Posterior vena cava (tissue), 2 donors: ENCODE measurements at regions not wholly inside any gene's neighbourhood (a gene's known extent, or its start where the extent isn't known, plus 50 kb on each side); places are given as distances from the start of the nearest gene placed in this dataset.

Experiments used
- DNase-seq: peaks from one replicate; pipeline ENCODE4 v3.0.0-alpha.2; 2020; ENCODE audit warnings: low spot score
- intact Hi-C, 2 donors: fragments of 100-400 bp; cut with DNase I; formaldehyde crosslinking; loops; one replicate each; pipeline versions ENCODE4 v1.14.1 to v1.14.2; 2022 to 2023
- donor health status: DM: yes; HTN: yes; CAD: no.
- donor health status: DM: yes; HTN: yes; CAD: no.

DNA sequence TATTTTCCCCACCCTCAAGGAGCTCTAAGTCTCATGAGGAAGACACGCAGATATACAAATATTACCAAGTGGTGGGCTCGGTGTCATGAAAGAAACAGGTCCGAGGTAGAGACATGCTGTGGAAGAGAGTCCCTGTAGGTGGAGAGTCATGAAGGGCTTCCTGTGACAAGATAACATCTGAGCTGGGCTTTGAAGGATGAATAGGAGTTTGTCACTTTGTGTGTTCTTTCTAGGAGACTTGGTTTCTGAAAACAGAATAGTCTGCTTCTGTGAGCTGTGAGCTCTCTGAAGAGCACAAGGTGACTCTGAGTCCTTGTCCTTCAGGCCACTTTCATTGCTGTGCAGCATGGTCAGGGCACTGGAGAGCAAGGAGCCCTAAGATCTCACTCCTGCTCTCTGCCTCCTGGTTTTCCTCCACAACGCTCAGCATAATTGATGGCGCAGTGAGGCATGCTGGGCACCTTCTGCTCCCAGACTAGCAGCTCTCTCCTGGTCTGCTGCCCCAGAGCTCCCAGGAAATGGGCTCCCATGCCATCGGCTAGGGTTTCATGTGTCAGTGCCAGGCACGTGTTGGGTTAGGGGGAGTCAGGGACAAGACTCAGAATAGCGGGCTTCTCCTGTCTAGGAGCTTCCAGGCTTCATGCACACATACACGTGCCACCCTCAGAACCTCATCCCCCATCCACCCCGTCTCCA lies 209.9 kb upstream of the CSF3R start:
- DNase-seq, result peak; percentile 62
- intact Hi-C loops, result no loop called here

DNA sequence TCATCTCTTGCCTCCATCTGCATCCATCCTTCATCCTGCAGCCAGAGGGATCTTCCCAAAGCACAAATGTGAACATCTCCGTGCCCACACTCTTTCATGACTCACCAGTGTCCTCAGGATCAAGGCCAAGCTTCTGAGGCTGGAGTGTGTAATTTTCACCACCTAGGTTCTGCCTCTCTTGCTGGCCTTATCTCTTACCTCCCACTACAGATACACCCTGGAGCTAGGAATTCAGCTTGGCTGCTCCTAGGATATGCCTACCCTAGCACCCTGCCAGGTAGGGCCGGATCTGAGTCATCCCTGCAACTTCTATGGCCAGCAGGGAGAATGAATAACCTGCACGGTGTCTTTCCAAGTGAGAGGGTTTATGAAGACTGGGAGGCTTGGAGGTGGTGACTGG lies 208.7 kb upstream of the CSF3R start:
- peak; percentile 25 for DNase-seq
- intact Hi-C loops, result no loop called here

DNA sequence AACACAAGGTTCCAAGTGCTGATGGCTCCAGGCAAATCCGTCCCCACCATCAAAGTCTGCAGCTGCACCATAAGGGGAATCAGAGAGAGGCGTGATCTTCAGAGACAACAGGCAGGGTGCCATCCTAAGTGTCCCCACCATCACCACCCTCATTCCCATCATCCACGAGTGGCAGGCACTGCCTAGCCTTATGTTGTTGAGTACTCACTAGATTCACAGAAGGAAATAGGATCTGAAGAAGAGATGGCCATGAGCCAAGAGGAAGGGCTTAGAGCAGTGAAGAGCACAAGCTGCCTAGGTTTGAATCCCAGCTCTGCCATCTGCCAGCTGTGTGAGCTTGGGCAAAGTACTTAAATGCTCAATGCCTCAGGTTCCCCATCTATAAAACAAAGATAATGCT lies 207.3 kb upstream of the CSF3R start:
- intact Hi-C loops, result no loop called here
- peak; percentile 26 for DNase-seq

DNA sequence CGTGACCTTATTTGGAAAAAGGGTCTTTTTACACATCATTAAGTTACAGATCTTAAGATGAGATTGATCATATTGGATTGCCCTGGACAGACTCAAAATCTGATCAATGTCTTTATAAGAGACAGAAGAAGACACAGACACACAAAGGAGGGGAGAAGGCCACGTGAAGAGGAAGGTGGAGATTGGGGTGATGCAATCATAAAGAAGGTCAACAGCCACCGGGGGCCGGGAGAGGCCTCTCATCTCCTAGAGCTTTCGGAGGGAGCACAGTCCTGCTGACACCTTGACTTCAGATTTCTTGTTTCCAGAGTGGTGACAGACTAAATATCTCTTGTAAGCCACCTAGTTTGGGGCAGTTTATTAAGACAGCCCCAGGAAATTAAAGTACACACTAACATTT lies 204.6 kb upstream of the CSF3R start:
- intact Hi-C loops, result no loop called here

DNA sequence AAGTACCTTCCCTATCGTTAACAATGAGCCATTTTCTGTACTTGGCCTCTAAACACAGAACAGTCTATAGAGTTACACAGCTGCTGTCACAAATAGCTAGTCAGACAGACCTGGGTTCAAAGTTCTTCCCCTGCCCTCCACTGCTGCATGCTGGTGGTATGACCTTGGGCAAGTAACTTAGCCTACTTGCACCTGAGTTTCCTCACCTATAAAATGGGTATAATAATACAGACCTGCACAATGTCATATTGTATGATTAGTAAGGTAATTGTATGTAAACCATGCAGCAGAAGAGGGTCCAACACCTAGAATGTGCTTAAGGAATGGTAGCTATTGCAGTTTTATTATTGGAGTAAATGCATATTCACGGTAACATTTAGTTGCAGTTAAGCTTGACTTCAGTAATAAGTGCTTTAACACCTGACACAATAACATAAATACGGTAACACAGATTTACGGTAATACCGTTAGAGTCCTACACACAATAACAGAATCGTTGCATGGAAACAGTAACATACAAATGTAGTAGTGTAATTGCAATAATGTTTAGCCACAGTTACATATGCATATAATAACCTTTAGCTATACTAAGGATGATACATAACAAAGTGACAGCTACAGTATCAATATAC lies 193.3 kb upstream of the CSF3R start:
- intact Hi-C loops, result no loop called here
- no peak for DNase-seq

More for the DNA sequence above, 204.6 kb upstream of the CSF3R start:
- peak; percentile 31 for DNase-seq

DNA sequence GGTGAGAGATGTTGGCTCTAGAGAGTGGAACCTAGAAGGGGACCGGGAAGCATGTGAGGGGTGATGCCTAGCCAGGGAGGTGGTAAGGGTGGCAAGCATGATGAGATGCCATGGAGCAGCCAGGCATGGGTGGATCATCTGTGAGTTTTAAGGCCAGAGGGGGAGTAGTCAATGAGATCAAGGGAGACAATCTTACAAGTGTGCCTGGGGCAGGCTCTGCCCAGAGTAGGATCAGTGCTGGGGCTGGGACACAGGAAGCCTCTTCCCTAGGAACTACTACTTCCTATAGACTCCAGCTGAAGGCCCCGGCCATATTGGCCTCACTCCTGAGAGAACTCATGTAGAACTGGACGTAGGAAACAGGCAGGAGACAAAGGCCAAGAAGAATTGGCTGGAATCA lies 192.4 kb upstream of the CSF3R start:
- intact Hi-C loops, result no loop called here
- peak; percentile 32 for DNase-seq

DNA sequence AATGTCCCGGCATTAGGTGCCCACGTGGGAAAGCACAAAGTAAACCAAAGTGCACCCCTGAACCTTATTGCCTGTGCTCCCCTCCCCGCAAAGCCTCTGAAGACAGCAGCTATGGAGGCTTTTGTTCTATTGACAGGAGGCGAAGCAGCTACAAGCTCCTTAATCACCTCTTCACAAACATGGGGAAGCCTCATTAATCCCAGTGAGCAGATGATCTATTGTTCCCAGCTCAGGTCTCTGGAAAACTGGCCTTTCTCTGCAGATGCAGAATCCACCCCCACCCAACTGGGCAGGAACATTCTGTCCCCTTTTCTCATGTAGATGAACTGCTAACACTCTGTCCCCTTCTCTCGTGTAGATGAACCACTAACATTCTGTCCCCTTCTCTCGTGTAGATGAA lies 190.5 kb upstream of the CSF3R start:
- intact Hi-C loops, result no loop called here
- DNase-seq, result peak; percentile 18

DNA sequence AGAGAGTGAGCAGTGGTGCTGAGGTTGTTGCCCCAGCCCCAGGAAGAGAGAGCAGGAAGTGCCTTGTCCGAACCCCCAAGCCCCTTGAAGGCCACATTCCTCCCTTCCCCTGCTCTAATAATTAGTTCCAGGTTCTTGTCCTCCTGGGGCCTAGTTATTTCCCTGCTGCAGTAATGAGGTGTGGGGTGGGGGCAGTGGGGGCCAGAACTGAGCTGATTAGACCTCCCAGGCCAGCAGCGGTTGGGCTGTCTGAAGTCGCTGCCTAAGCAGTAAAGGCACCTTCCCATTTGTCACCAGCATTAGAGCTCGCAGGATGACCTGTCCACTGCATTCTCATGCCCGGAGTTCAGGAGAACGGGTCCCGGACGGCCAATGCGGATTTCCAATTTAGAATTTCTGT lies 186.5 kb upstream of the CSF3R start:
- no peak for DNase-seq
- intact Hi-C loops, result no loop called here

DNA sequence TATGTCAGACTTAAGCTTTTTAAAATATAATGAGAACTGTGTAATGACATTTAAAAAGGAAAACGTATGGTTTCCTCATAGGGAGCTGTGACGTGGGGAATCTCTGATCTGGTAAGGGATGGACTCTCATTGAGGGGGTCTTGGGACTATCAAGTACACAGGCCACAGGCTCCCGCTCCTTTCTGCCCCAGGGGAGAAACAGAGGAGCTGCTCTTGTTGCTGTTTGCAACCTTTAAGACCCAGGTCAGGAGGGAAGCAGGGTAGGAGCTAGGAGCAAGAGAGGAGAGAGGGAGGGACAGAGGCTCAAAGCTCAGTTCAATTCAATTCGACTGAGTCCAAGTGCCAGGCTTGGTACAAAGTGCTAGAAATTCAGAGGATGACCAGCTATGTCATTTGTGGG lies 185.1 kb upstream of the CSF3R start:
- DNase-seq, result peak; percentile 58
- intact Hi-C loops, result no loop called here

DNA sequence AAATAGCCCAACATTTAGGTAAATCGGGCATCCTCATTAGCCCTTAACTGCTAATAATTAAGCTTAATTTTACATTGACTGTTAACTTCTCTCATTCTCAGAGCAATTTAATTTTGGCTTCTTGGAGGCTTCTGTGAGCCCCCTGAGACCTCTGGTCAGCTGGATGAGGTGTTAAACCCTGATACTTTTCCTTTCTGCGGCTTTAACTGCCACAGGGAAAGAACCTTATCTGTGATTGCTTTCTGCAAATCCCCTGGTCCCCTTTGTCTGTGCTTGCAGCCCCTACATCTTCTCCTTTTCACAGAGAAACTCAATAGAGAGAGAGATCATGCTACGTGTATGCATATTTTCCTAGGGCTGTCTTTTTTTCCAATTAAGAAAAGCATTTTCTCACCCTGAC lies 184.5 kb upstream of the CSF3R start:
- DNase-seq, result no peak
- intact Hi-C loops, result no loop called here

DNA sequence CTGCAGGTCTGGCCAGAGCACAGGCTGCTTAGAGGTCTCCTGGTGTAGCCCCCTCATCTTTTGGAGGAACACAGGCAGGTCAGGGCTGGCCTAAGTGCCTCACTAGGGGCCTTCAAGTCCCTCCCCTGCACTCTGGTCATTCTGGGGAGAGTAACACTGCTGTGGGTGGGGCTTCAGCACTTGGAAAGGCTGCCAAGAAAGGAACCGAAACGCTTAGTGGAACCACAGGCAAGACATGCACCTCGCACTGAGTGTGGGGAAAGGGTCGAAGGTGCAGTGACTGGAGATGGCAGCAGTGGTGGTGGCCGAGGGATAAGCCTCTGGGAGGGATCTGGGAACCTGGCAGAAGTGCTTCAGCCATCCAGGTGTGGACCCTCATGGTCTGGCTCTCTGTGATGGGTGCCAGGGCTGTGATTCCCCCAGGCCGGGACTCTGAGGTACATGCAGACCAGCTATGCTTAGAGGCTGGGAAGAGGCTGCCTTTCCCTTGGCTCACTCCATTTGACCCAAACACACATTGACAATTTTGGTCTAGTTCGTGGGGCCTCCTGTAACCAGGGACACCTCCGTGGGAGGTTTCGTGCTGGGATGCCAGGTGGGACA lies 182.9 kb upstream of the CSF3R start:
- DNase-seq, result peak; percentile 62
- intact Hi-C loops, result no loop called here

DNA sequence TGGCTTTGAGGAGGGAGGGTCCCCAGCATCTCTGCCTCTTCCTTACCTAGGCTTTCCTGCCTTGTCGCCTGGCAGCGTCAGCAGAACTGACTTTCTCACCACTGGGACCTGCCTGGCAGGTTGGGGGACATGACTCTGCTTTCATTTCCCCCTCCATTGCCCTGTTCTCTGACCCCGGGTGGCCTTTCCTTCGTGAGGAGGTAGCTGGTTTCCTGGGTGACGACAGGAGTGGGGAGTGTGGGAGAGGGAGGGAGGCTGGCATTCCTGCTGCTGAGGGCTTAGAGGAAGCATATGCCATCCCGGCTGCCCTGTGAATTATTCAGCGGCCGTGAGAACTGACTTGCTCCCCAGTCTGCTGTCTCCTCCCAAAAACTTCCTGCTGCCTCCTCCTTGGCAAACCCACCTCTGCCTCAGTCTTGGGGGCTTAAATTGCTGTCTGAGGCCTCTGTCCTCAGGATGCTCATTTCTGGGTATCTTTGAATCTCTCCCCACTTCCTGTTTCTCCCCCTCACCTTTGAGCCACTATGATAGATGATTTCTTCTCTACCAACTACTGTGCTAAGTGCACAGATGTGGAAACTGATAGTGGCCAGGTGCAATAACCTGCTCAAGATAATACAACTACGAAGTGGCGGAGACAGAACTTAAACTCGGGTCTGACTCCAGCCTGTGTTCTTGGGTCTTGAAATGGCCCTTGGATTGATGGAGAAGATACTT lies 182.0 kb upstream of the CSF3R start:
- DNase-seq, result peak; percentile 41
- intact Hi-C loops, result no loop called here

DNA sequence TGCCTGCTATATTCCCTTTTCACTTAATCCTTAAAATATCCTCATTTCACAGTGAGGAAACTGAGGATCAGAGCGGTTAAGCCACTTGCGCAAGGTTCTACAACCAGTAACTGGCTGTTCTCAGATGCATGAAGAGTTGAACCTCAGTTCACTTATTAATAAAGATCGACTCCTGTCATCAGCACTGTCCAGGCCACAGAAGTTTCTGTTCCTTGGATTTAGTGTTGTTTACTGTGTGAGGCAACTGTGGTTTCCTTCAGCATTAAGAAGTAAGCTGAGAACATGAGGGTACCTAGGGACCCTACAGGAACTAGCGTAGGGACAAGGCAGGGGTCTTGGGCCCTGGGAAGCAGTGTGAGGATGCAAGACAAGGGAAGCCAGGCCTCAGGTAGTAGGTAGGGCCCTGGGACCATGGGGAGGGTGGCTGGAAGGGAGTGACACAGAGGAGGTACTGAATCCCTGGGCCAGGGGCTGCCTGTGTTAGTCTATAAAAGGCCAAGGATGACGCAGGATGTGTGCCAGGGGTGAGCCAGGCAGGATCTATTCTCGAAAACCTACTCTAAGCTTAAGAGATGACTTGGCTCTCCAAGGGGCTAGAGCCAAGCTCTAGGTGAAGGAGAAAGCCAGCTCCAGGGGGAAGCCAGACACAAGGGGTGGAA lies 181.2 kb upstream of the CSF3R start:
- DNase-seq, result peak; percentile 36
- intact Hi-C loops, result no loop called here

DNA sequence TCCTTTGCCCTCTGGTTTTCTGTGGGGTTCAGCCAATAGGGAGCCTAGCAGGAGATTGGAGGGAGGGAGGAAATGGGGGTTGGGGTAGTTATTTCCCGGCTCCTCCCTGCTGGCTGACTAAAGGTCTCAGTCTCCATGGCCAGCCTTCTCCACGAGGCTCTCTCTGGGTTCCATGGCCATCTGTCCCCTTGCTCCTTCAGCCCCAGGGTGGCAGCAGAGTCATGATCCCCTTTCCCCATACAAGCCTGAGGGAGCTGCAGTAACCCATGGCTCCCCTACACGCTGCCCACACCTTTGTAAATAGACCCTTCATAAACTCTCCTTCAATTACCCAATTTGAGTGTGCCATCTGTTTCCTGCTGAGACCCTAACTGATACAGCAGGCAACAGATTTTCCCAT lies 176.1 kb upstream of the CSF3R start:
- DNase-seq, result no peak
- intact Hi-C loops, result no loop called here

DNA sequence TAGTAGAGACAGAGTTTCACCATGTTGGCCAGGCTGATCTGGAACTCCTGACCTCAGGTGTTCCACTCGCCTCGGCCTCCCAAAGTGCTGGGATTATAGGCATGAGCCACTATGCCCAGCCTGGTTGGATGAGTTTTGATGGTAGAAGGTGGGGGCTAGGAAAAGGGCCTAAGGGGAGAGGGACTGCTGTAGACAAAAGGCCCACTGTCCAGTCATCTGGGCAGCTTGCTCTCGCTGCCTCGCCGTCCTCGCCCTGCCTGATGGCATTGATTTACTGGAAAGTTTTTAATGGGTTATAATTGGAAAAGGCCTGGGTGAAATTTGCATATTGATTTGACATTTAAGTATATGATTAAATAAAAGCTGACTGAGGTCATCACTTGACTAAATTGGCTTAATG lies 175.1 kb upstream of the CSF3R start:
- intact Hi-C loops, result no loop called here
- DNase-seq, result no peak

DNA sequence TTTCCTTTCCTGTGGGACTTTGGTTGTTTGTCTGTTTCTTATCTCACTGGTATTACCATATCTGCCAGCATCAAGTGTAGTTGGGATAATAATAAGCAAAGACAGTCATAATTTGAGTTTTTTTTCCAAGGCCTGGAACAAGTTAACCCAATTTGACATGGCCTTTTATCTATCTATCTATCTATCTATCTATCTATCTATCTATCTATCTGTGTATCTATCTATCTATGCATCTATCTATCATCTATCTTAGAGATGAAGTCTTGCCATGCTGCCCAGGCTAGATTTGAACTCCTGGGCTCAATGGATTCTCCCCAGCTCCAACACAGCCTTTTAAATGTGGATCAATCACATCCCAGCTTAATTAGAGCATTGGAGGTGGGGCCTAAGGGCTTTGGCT lies 174.1 kb upstream of the CSF3R start:
- intact Hi-C loops, result no loop called here
- no peak for DNase-seq

DNA sequence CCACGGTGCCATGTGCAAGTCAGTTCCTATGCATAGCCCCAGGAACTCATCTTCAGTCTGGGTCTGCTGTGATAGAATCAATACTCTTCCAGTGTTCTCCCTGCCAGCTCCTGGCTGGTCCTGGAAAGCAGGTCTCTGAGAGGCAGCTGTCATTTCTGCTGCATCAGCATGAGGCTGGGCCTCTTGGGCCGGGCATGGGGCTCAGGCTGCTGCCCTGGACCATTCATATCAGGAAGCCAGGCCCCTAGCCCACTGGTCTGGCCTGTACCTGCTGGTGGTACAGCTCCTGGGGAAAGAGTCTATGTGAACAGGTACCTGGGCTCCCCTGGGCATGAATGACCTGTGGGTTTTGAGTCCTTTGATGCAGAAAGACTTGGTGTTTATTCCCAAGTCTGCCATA lies 173.6 kb upstream of the CSF3R start:
- DNase-seq, result peak; percentile 34
- intact Hi-C loops, result no loop called here

DNA sequence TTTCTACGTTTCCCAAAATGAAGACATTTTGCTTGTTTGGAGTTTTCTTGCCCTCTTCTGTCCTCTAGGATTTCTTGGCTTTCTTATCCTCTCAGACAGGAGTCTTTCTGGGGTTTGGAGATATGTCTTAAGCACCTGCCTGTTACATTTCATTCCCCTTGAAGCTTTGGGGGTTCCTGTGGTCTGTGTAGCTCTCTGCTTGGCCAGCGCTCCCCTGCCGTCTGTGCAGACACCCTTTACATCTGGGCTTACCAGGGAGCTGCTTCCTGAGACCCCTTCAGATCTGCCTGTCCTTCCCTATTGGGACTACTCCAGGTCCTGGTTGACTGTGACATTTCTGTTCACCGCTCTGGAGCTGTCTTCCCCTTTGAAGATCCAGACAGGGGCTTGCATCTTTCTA lies 171.9 kb upstream of the CSF3R start:
- intact Hi-C loops, result no loop called here
- peak; percentile 8 for DNase-seq

DNA sequence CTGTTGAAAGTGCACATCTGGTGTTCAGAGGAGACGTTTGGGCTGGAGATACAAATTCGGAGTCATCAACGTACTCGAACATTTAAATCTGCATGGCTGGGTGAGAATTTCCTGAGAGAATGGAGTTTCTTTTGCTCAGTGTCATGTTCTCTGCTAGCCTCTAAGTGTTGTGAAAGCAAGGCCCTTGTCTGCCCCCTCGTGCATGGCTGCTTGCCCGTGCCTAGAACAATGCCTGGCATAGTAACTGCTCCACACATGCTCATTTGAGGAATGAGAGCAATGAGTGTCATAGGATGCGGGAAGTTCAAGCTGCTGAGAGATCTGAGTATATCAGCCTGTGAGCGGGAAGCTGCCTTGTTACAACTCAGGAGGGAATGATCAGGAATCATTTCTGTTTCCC lies 171.1 kb upstream of the CSF3R start:
- intact Hi-C loops, result no loop called here
- DNase-seq, result peak; percentile 38

DNA sequence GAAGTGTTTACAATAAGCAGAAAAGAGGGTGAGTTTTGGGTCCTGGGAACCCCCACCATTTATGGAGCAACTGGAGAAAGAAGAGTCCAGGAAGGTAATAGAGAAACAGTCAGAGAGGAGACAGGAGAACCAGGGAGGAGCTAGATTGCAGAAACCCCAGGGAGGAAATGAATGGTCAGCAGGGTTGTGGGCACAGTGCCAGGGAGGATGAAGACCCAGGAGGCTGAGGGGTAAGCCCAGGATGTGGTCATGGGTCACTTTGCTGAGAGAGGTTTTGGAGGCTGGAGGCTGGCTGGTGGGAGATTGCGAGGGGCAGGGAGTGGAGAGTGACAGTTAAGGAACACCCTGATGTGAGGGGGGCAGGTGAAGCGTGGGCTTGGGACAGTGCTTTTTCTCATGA lies 169.9 kb upstream of the CSF3R start:
- intact Hi-C loops, result no loop called here
- DNase-seq, result peak; percentile 32
